ENCODE measurements at regions not wholly inside any gene's neighbourhood (a gene's known extent, or its start where the extent isn't known, plus 50 kb on each side); places are given as distances from the start of the nearest gene placed in this dataset.

DNA sequence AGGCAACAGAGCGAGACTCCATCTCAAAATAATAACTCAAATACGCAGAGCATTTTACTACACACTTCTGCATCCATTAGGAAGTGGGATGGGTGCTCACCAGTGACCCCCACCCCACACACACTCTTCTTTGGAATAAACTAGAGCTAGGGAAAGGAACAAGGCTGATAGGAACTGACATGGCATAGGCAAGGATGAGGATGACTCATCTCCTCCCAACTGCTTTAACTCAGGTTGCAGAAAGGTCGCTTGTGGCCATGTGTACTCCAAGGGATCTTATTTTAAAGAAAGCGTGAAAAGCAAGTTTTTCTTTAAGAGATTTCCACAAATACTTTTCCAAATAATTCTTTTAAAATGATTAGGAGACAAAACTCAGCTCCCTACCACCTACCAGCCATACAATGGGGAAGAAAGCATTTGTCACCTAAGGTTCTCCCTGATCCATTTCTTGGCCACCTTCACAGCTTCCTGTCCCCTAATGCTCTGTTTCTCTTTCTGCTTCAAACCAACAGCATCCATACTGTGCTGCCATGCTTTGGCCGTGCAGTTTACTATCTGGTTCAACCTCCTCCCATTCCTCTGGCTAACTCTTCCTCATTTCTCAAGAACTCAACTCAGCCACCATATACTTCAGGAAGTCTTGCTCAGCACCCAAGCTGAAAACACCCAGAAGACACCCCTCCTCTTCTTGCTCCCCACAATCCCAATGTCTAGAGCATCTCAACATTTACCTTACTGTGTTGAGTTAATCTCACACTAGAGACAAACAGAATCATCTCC is 211.9 kb downstream of the ACTL7B start:
- Mint-ChIP-seq H3K27me3 (peaks cover 5% of the 10 kb centered on the region), H3K4me3 (no peak overlapping the region), H3K27ac (no peak overlapping the region), H3K4me1 (no peaks in the 10 kb centered on the region), H3K36me3 (ENCODE audit: low read depth) (no peaks in the 10 kb centered on the region), H3K9me3 (no peaks in the 10 kb centered on the region)
- DNase-seq (no peak), ATAC-seq (ENCODE audit: low read depth) (no peak)
- no peak for TF ChIP-seq CTCF (IDR thresholded peaks at IDR 0.05)
- intact Hi-C loops (cut with micrococcal nuclease) = no loop called here
- CTCF ChIA-PET = no interaction called here
- POLR2A ChIA-PET = no interaction called here

- no peak overlapping the region for H3K4me3 Mint-ChIP-seq
Observed at GRCh38 chr9:108642871-108643270, 212.9 kb downstream of the ACTL7B start.

GRCh38 chr9:108640230-108640629 is 215.6 kb downstream of the ACTL7B start:
- Mint-ChIP-seq H3K4me1 (no peaks in the 10 kb centered on the region), H3K27me3 (peaks cover 5% of the 10 kb centered on the region), H3K9me3 (no peaks in the 10 kb centered on the region), H3K4me3 (no peak overlapping the region), H3K27ac (no peak overlapping the region), H3K36me3 (ENCODE audit: low read depth) (no peaks in the 10 kb centered on the region)
- ChIA-PET POLR2A (no interaction called here), CTCF (no interaction called here)
- intact Hi-C loops (cut with micrococcal nuclease) = no loop called here
- no peak for DNase-seq
- no peak for ATAC-seq (ENCODE audit: low read depth)
- no peak for TF ChIP-seq CTCF (IDR thresholded peaks at IDR 0.05)

More at GRCh38 chr9:108642871-108643270, 212.9 kb downstream of the ACTL7B start:
- H3K9me3 Mint-ChIP-seq = no peaks in the 10 kb centered on the region
- ChIA-PET CTCF (no interaction called here), POLR2A (no interaction called here)
- intact Hi-C loops (cut with micrococcal nuclease) = no loop called here
- H3K27me3 Mint-ChIP-seq = peaks cover 5% of the 10 kb centered on the region
- no peaks in the 10 kb centered on the region for H3K36me3 Mint-ChIP-seq (ENCODE audit: low read depth)
- no peaks in the 10 kb centered on the region for H3K4me1 Mint-ChIP-seq
- ATAC-seq (ENCODE audit: low read depth) (no peak), DNase-seq (no peak)
- H3K27ac Mint-ChIP-seq = no peak overlapping the region
- TF ChIP-seq CTCF (IDR thresholded peaks at IDR 0.05) = no peak

GRCh38 chr9:108639696-108640095 is 216.1 kb downstream of the ACTL7B start:
- CTCF ChIA-PET = no interaction called here
- intact Hi-C loops (cut with micrococcal nuclease) = no loop called here
- no peaks in the 10 kb centered on the region for H3K4me1 Mint-ChIP-seq
- H3K27me3 Mint-ChIP-seq = peaks cover 5% of the 10 kb centered on the region
- no peak overlapping the region for H3K27ac Mint-ChIP-seq
- DNase-seq (no peak), ATAC-seq (ENCODE audit: low read depth) (no peak)
- no peaks in the 10 kb centered on the region for H3K9me3 Mint-ChIP-seq
- no peak for TF ChIP-seq CTCF (IDR thresholded peaks at IDR 0.05)
- no peak overlapping the region for H3K4me3 Mint-ChIP-seq
- H3K36me3 Mint-ChIP-seq (ENCODE audit: low read depth) = no peaks in the 10 kb centered on the region
- POLR2A ChIA-PET = no interaction called here

DNA sequence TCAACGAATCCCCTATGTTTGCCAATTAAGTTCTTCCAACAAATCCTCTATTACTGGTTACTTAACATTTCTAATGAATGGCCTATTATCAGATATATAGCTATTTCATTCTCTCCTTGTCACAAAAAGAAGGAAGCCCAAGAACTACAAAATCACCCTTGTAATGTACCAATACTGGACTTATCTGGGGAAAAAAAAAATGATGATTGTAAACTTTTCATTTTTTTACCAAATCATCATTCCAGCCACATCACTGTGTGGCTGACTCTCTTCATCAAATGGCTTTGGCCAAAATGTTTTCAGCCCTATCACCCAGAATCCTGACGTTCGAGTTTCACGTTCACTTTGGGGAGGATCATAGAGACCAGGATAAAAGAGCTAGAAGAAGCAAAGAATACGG is 216.7 kb downstream of the ACTL7B start:
- DNase-seq (no peak), ATAC-seq (ENCODE audit: low read depth) (no peak)
- Mint-ChIP-seq H3K27ac (no peak overlapping the region), H3K9me3 (no peaks in the 10 kb centered on the region), H3K4me3 (no peak overlapping the region), H3K36me3 (ENCODE audit: low read depth) (no peaks in the 10 kb centered on the region), H3K4me1 (no peaks in the 10 kb centered on the region), H3K27me3 (peaks cover 5% of the 10 kb centered on the region)
- no peak for TF ChIP-seq CTCF (IDR thresholded peaks at IDR 0.05)
- intact Hi-C loops (cut with micrococcal nuclease) = no loop called here
- CTCF ChIA-PET = no interaction called here
- POLR2A ChIA-PET = no interaction called here
